ENCODE measurements at regions not wholly inside any gene's neighbourhood (a gene's known extent, or its start where the extent isn't known, plus 50 kb on each side); places are given as distances from the start of the nearest gene placed in this dataset.

DNA sequence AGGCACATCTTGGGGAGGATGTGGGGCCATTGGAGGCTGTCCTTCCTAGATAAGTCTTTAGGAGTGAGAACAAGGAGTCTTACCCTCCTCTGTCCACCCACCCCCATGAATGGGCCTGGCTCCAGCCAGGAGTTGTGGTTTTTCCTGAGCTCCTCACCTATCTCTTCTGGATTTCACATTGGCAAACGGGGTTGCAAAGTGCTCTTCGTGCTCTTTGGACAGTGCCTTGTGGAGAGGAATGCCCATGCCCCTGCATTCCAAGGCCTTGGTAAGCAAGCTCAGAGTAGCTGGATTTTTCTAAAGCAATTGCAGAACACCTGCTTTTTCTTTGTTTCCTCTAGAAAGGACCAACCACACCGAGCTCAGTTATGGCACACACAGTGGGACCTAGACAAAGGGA, 152.1 kb upstream of the CAMK1G start:
- H3K4me3 ChIP-seq (ENCODE audit: low read length), result no peak overlapping the region
- DNase-seq (ENCODE audit: low read depth, low spot score), result no peak

DNA sequence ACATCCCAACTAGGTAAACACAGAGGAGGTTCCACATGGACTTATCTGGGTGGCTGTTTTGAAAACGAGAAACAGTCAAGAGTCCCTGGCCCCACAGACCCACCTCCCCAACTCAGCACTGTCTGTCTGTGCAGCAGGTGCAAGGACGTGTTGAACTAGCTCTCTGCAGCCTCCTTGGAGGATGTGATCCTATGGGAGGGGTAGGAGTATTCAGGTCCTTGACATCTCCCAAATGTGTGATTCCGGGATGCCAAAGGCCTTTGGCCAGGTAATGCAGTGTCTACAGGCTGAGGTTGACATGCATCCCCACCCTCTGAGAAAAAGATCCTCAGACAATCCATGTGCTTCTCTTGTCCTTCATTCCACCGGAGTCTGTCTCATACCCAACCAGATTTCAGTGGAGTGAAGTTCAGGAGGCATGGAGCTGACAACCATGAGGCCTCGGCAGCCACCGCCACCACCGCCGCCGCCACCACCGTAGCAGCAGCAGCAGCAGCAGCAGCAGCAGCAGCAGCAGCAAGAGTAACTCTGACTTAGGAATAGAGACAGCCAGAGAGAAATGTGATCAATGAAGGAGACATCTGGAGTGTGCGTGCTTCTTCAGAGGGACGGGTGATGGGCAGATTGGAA, 151.6 kb upstream of the CAMK1G start:
- H3K4me3 ChIP-seq (ENCODE audit: low read length), result no peak overlapping the region
- no peak for DNase-seq (ENCODE audit: low read depth, low spot score)

DNA sequence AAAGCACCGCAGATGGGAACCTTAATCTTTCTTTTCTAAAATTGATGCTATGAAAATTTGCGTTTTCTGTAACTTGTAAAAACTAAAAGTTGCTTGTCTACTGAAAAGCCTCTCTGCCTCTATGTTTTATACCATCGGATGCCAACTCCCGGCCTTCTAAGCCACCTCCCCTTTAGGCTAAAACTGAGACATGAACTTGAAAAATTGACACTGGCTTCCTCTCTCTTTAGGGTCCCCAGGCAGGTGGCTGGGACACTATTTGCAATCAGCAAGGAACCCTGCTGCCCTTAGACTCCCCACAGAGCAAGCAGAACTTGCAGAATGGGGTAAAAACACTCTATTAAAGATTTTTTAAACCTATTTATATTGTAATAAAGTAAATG, 151.1 kb upstream of the CAMK1G start:
- no peak for DNase-seq (ENCODE audit: low read depth, low spot score)
- H3K4me3 ChIP-seq (ENCODE audit: low read length), result no peak overlapping the region

DNA sequence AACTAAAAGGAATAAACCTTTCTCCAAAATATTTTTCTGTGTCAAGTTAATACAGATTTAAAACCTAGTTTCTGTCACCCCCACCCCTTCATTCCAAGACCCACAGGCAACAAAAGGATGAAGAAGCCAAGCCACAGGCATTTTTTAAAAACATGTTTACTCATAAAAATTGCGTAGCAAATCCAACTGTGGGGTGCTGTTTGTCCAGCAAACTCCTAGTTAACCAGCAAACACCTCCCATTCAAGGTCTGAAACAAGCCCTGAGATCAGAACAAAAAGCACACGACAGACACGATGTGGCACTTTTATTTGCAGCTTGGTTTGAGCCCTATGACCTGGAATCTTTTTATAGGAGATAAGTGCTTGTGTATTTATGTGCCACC, 149.9 kb upstream of the CAMK1G start:
- H3K4me3 ChIP-seq (ENCODE audit: low read length), result no peak overlapping the region
- no peak for DNase-seq (ENCODE audit: low read depth, low spot score)

- H3K4me3 ChIP-seq (ENCODE audit: low read length), result no peak overlapping the region
- DNase-seq (ENCODE audit: low read depth, low spot score), result no peak
These were observed 149.4 kb upstream of the CAMK1G start for GRCh38 chr1:209434066-209434465.

GRCh38 chr1:209434631-209435217, 148.8 kb upstream of the CAMK1G start:
- DNase-seq (ENCODE audit: low read depth, low spot score), result no peak
- H3K4me3 ChIP-seq (ENCODE audit: low read length), result no peak overlapping the region

DNA sequence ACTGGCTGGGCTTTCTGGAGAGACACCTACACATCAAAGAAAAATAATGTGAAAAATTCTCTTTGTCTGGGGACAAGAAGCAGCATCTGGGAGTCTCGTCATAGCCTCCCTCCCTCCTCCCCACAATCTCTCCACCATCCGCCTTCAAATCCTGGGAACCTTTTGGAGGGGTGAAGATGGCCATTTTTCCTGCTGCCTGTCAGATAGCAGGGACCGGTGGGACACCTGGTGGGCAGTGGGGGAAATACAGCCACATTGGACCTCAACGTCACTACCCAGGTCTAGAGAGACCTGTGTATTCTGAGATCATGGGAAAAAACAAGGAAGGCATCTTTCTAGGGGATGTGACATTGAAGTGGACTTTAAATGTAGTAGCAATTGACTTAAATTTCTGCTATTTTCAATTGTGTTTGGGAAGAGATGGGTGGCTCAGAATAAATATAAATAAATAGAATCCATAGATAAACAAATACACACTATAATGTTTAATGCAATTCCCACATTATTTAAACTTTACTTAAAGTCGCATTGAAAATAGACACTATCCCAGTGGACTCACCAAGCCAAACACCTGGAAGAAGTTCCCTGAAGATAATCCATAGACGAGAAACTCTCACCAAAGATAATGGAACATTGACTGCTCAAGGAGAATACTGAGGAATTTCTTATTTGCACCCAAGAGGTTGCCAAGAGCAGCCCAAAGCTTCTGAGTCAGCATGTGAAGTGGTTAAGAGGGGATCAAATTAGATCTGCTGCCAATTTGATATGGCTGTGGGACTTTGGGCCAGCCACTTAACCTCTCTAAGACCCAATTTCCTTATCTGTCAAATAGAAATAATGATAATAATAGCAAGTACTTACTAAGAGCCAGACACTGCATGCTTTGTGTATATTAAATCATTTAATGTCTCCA, 147.6 kb upstream of the CAMK1G start:
- H3K4me3 ChIP-seq (ENCODE audit: low read length), result no peak overlapping the region
- peak; percentile 20 for DNase-seq (ENCODE audit: low read depth, low spot score)

- no peak for DNase-seq (ENCODE audit: low read depth, low spot score)
These were observed 143.7 kb upstream of the CAMK1G start for GRCh38 chr1:209439828-209440227.

GRCh38 chr1:209443361-209443931, 140.1 kb upstream of the CAMK1G start:
- no peak for DNase-seq (ENCODE audit: low read depth, low spot score)
- H3K4me3 ChIP-seq (ENCODE audit: low read length), result no peak overlapping the region

More at GRCh38 chr1:209439828-209440227, 143.7 kb upstream of the CAMK1G start:
- no peak overlapping the region for H3K4me3 ChIP-seq (ENCODE audit: low read length)

- H3K4me3 ChIP-seq (ENCODE audit: low read length), result no peak overlapping the region
- DNase-seq (ENCODE audit: low read depth, low spot score), result no peak
These were observed 139.4 kb upstream of the CAMK1G start for GRCh38 chr1:209443975-209444651.

DNA sequence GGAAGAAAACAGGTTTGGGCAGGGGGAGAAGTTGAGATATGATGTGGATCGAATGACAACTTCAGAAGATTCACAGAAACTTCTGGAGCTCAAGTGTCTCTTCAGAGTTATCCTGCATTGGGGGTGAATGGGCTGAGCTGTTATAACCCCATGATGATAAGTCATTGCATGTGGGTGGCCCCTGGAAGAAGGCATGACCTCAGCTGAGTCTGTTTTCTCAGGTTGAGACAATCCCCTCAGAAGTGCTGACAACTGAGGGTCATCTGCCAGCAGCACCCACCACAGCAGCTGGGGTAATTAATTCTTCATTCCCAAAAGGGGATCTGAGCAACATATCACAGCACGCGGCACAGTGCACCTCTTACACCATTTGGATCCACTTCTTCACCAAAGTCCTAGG, 138.6 kb upstream of the CAMK1G start:
- no peak overlapping the region for H3K4me3 ChIP-seq (ENCODE audit: low read length)
- no peak for DNase-seq (ENCODE audit: low read depth, low spot score)

GRCh38 chr1:209445576-209445975, 137.9 kb upstream of the CAMK1G start:
- H3K4me3 ChIP-seq (ENCODE audit: low read length), result no peak overlapping the region
- no peak for DNase-seq (ENCODE audit: low read depth, low spot score)

GRCh38 chr1:209446356-209446755, 137.2 kb upstream of the CAMK1G start:
- no peak overlapping the region for H3K4me3 ChIP-seq (ENCODE audit: low read length)
- no peak for DNase-seq (ENCODE audit: low read depth, low spot score)

- DNase-seq (ENCODE audit: low read depth, low spot score), result no peak
- no peak overlapping the region for H3K4me3 ChIP-seq (ENCODE audit: low read length)
These were observed 129.0 kb upstream of the CAMK1G start for GRCh38 chr1:209454340-209454994.

DNA sequence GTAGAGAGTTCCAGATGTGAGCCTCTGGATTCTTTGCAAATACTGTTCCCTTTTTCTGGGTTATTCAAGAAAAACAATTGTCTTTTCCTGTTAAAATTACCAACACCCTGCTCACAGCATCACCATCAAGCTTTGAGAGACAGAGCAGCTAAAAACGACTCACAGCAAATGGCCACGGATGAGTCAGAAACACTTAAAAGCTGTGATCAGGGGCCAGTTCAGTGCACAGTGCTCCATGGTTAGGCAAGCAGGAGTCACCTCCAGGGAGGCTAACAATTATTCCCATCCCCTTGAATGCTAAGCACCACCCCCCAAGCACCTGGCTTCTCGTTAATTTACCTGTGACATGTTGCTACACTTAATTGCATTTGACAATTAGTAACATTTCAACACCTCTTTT, 128.4 kb upstream of the CAMK1G start:
- DNase-seq (ENCODE audit: low read depth, low spot score), result no peak
- no peak overlapping the region for H3K4me3 ChIP-seq (ENCODE audit: low read length)

- no peak for DNase-seq (ENCODE audit: low read depth, low spot score)
- no peak overlapping the region for H3K4me3 ChIP-seq (ENCODE audit: low read length)
These were observed 127.7 kb upstream of the CAMK1G start for GRCh38 chr1:209455661-209456358.

GRCh38 chr1:209456878-209457277, 126.6 kb upstream of the CAMK1G start:
- no peak for DNase-seq (ENCODE audit: low read depth, low spot score)
- H3K4me3 ChIP-seq (ENCODE audit: low read length), result no peak overlapping the region

GRCh38 chr1:209457401-209458125, 126.0 kb upstream of the CAMK1G start:
- no peak overlapping the region for H3K4me3 ChIP-seq (ENCODE audit: low read length)
- DNase-seq (ENCODE audit: low read depth, low spot score), result no peak
